ENCODE measurements at regions not wholly inside any gene's neighbourhood (a gene's known extent, or its start where the extent isn't known, plus 50 kb on each side); places are given as distances from the start of the nearest gene placed in this dataset.

GRCh38 chr7:157087646-157088045 is 51.1 kb upstream of the UBE3C start:
- Mint-ChIP-seq H3K9me3 (peaks cover 45% of the 10 kb centered on the region), H3K27me3 (ENCODE audit: low read depth, poor library complexity) (peaks cover 12% of the 10 kb centered on the region), H3K36me3 (ENCODE audit: low read depth) (no peaks in the 10 kb centered on the region), H3K27ac (no peak overlapping the region), H3K4me3 (no peak overlapping the region), H3K4me1 (peaks cover 16% of the 10 kb centered on the region)
- no peak for DNase-seq
- TF ChIP-seq CTCF (IDR thresholded peaks at IDR 0.05): no peak

DNA sequence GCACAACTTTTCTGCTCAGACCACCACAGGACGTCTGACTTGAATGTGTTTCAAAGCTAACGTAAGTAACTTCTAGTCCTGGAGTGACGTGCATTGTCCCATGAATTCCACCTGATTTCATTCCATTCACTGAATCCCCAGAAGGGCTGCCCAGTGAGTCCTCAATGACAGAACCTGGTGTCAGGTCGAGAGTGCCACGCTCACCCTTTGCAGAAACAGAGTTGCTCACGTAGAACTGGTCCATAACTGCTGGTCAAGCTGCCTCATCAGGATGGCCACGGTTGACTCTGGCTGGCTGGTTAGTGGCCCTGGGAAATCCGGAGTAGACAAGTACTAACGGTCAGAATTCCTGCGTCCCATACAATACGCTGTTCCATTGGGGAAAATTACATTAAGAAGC is 50.6 kb upstream of the UBE3C start:
- no peaks in the 10 kb centered on the region for H3K36me3 Mint-ChIP-seq (ENCODE audit: low read depth)
- H3K4me1 Mint-ChIP-seq: peaks cover 16% of the 10 kb centered on the region
- H3K27me3 Mint-ChIP-seq (ENCODE audit: low read depth, poor library complexity): peaks cover 12% of the 10 kb centered on the region
- H3K27ac Mint-ChIP-seq: no peak overlapping the region
- H3K9me3 Mint-ChIP-seq: peaks cover 45% of the 10 kb centered on the region
- no peak for DNase-seq
- H3K4me3 Mint-ChIP-seq: no peak overlapping the region
- no peak for TF ChIP-seq CTCF (IDR thresholded peaks at IDR 0.05)
